H1 (cell line): ENCODE measurements at regions not wholly inside any gene's neighbourhood (a gene's known extent, or its start where the extent isn't known, plus 50 kb on each side); places are given as distances from the start of the nearest gene placed in this dataset.

ENCODE experiments used
- BACH1 ChIP-seq: IDR thresholded peaks from 2 replicates; pipeline ENCODE4 v1.6.1; 2012; ENCODE audit warnings: low read length, improper control_type of control experiment
- GABPA ChIP-seq: IDR thresholded peaks from 2 replicates; pipeline ENCODE4 v1.6.1; 2011; ENCODE audit warnings: mild to moderate bottlenecking, low read length, moderate library complexity, borderline replicate concordance; ENCODE audit not compliant: insufficient read depth
- HDAC2 ChIP-seq, 2 experiments: fragments of 300-600 bp in 1 of 2; sonication (generic) in 1 of 2; IDR thresholded peaks; 2 replicates each; pipeline ENCODE4 v1.6.1; 2011 to 2012; ENCODE audit warnings: low read depth in 2 of 2, low read length in 2 of 2, mild to moderate bottlenecking in 2 of 2, moderate library complexity in 2 of 2, borderline replicate concordance in 1 of 2, inconsistent platforms in 1 of 2
- KDM5A ChIP-seq: fragments of 200-600 bp; IDR thresholded peaks from 2 replicates; pipeline ENCODE4 v1.7.1; 2012; ENCODE audit warnings: mild to moderate bottlenecking, low read length, inconsistent platforms, mixed read lengths
- MAFK ChIP-seq: IDR thresholded peaks from 2 replicates; pipeline ENCODE4 v1.6.1; 2012; ENCODE audit warnings: low read depth, mild to moderate bottlenecking, improper control_type of control experiment, low read length
- PHF8 ChIP-seq: fragments of 200-600 bp; sonication (generic); conservative IDR thresholded peaks from 2 replicates; pipeline ENCODE4 v1.7.1; 2012; ENCODE audit warnings: low read depth, mild to moderate bottlenecking, inconsistent platforms, low read length, moderate library complexity
- RAD21 ChIP-seq, 2 experiments: IDR thresholded peaks in 1 of 2; conservative IDR thresholded peaks in 1 of 2; 2 replicates each; pipeline ENCODE4 v1.6.1; 2011; ENCODE audit warnings: low read depth in 2 of 2, low read length in 2 of 2, improper control_type of control experiment in 1 of 2, inconsistent platforms in 1 of 2, mild to moderate bottlenecking in 1 of 2, moderate library complexity in 1 of 2
- SAP30 ChIP-seq: fragments of 300-600 bp; sonication (generic); IDR thresholded peaks from 2 replicates; pipeline ENCODE4 v1.7.1; 2012; ENCODE audit warnings: low read length, moderate library complexity, mild to moderate bottlenecking, inconsistent platforms; ENCODE audit not compliant: insufficient read depth, insufficient replicate concordance
- TAF1 ChIP-seq: IDR thresholded peaks from 2 replicates; pipeline ENCODE4 v1.6.1; 2011; ENCODE audit warnings: mild to moderate bottlenecking, low read depth, low read length
- TEAD4 ChIP-seq: IDR thresholded peaks from 2 replicates; pipeline ENCODE4 v1.6.1; 2012; ENCODE audit warnings: low read depth, low read length, inconsistent platforms, mixed read lengths
- YY1 ChIP-seq: IDR thresholded peaks from 2 replicates; pipeline ENCODE4 v1.6.1; 2011; ENCODE audit warnings: low read depth, mild to moderate bottlenecking, low read length
- TF ChIP-seq, protein P1 (sequence below): fragments of 300-600 bp; sonication (generic); IDR thresholded peaks from 2 replicates; pipeline ENCODE4 v1.7.1; 2012; ENCODE audit warnings: low read length, moderate library complexity, mild to moderate bottlenecking, inconsistent platforms; ENCODE audit not compliant: insufficient replicate concordance

DNA sequence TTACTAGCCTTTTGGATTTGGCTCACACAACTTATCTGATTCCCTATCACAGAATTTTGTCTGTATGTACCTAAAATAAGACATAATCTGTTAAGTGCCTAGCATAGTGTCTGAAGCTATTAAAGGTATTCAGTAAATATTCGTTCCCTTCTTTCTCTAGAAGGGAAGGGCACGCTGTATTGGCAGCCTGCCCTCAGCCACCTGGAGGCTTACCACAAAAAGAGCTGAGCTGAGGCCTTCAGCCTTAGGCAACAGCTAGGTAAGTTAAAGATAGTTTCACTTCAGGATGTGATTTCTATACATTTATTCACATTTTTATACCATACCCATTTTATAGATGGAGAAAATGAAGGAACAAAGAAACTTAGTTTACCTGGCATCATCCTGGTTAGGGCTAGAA is 400.0 kb upstream of the LCORL start (continued):
- TF ChIP-seq, protein P1, sequence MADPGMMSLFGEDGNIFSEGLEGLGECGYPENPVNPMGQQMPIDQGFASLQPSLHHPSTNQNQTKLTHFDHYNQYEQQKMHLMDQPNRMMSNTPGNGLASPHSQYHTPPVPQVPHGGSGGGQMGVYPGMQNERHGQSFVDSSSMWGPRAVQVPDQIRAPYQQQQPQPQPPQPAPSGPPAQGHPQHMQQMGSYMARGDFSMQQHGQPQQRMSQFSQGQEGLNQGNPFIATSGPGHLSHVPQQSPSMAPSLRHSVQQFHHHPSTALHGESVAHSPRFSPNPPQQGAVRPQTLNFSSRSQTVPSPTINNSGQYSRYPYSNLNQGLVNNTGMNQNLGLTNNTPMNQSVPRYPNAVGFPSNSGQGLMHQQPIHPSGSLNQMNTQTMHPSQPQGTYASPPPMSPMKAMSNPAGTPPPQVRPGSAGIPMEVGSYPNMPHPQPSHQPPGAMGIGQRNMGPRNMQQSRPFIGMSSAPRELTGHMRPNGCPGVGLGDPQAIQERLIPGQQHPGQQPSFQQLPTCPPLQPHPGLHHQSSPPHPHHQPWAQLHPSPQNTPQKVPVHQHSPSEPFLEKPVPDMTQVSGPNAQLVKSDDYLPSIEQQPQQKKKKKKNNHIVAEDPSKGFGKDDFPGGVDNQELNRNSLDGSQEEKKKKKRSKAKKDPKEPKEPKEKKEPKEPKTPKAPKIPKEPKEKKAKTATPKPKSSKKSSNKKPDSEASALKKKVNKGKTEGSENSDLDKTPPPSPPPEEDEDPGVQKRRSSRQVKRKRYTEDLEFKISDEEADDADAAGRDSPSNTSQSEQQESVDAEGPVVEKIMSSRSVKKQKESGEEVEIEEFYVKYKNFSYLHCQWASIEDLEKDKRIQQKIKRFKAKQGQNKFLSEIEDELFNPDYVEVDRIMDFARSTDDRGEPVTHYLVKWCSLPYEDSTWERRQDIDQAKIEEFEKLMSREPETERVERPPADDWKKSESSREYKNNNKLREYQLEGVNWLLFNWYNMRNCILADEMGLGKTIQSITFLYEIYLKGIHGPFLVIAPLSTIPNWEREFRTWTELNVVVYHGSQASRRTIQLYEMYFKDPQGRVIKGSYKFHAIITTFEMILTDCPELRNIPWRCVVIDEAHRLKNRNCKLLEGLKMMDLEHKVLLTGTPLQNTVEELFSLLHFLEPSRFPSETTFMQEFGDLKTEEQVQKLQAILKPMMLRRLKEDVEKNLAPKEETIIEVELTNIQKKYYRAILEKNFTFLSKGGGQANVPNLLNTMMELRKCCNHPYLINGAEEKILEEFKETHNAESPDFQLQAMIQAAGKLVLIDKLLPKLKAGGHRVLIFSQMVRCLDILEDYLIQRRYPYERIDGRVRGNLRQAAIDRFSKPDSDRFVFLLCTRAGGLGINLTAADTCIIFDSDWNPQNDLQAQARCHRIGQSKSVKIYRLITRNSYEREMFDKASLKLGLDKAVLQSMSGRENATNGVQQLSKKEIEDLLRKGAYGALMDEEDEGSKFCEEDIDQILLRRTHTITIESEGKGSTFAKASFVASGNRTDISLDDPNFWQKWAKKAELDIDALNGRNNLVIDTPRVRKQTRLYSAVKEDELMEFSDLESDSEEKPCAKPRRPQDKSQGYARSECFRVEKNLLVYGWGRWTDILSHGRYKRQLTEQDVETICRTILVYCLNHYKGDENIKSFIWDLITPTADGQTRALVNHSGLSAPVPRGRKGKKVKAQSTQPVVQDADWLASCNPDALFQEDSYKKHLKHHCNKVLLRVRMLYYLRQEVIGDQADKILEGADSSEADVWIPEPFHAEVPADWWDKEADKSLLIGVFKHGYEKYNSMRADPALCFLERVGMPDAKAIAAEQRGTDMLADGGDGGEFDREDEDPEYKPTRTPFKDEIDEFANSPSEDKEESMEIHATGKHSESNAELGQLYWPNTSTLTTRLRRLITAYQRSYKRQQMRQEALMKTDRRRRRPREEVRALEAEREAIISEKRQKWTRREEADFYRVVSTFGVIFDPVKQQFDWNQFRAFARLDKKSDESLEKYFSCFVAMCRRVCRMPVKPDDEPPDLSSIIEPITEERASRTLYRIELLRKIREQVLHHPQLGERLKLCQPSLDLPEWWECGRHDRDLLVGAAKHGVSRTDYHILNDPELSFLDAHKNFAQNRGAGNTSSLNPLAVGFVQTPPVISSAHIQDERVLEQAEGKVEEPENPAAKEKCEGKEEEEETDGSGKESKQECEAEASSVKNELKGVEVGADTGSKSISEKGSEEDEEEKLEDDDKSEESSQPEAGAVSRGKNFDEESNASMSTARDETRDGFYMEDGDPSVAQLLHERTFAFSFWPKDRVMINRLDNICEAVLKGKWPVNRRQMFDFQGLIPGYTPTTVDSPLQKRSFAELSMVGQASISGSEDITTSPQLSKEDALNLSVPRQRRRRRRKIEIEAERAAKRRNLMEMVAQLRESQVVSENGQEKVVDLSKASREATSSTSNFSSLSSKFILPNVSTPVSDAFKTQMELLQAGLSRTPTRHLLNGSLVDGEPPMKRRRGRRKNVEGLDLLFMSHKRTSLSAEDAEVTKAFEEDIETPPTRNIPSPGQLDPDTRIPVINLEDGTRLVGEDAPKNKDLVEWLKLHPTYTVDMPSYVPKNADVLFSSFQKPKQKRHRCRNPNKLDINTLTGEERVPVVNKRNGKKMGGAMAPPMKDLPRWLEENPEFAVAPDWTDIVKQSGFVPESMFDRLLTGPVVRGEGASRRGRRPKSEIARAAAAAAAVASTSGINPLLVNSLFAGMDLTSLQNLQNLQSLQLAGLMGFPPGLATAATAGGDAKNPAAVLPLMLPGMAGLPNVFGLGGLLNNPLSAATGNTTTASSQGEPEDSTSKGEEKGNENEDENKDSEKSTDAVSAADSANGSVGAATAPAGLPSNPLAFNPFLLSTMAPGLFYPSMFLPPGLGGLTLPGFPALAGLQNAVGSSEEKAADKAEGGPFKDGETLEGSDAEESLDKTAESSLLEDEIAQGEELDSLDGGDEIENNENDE = no peak
- no peak for TF ChIP-seq PHF8
- no peak for TF ChIP-seq TEAD4
- no peak for TF ChIP-seq KDM5A
- TF ChIP-seq GABPA = no peak
- TF ChIP-seq TAF1 = no peak
- TF ChIP-seq RAD21 (IDR thresholded peaks at IDR 0.05 in 1 of 2, conservative IDR thresholded peaks at IDR 0.05 in 1 of 2; ENCODE audit: low read depth in 2 of 2, low read length in 2 of 2) = no peak
- no peak for TF ChIP-seq YY1
- no peak for TF ChIP-seq HDAC2 (IDR thresholded peaks at IDR 0.05; ENCODE audit: borderline replicate concordance in 1 of 2, low read depth in 2 of 2, low read length in 2 of 2)
- TF ChIP-seq SAP30 = no peak
- no peak for TF ChIP-seq MAFK
- TF ChIP-seq BACH1 = no peak
- TF ChIP-seq, all 59 proteins: peak for 0
